Superior temporal gyrus (tissue), 1 donor: ENCODE measurements at regions not wholly inside any gene's neighbourhood (a gene's known extent, or its start where the extent isn't known, plus 50 kb on each side); places are given as distances from the start of the nearest gene placed in this dataset.

Experiments used
- DNase-seq: peaks from one replicate; pipeline ENCODE4 v3.0.0-alpha.2; 2016; ENCODE audit errors: extremely low spot score

DNA sequence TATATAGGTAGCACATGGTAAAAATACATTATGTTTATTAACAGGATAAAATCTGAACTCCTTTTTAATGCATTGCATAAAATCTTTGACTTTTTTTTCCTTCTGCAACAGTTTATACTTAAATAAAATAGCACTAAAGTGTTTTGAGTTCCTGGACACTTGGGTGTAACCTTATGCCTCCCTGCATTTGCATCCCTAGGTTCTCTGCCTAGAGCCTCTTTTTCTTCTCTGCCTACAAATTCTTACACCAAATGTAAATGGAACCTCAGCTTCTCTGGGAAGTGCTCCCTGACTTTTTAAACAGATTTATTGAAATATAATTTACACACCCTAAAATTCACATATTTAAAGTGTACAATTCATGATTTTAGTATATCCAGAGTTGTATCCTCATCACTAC, 1017.6 kb downstream of the CNTNAP5 start:
- DNase-seq: no peak

DNA sequence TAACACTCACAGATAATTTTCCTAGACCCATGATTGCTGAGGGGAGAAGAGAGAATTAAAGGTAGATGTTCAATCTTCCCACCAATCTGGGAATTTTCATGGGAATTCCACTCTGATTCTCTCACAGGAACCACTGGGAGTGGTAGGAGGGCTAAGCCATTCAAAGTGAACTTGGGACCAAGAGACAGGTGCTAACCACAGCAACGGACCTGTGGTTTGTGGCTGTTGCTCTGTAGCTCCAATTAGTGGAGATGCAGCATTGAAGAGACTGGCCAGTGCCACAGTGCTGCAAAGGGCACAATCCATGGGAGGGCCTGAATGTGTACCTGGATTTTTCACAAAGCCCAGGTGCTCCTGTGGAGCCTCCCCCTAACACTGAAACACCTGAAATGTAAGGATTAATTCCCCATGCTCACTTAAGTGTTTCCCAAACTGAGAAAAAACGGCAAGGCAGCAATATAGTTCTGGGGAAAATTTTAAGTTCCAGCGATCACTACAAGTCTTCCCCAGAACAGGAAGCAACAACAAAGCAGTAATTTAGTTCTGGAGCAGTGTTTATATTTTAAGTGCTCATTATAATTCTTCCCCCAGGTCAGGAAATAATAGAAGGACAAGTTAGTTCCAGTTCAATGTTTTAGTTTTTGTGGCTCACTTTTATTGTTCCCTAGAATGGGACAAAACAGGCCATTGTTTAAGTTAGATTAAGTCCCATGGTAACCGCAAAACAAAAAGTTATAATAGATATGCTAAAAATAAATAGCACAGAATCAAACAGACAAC, 1045.8 kb downstream of the CNTNAP5 start:
- DNase-seq: no peak

DNA sequence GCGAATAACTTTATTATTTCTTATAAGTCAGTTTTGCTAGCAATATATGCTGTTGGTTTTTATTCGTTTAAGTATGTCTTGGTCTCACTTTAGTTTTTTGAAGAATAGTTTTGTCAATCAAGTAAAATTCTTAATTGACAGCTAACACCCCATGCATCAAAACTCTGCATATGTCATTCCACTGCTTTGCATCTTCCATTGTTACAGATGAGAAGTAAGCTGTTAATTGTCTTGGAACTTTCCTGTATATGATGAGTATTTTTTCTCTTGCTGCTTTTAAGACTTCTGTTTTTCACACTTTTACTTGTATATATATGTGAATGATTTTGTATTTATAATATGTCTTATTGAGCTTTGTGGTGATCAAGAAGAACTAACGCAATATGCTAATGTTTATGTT, 1048.4 kb downstream of the CNTNAP5 start:
- DNase-seq: no peak

DNA sequence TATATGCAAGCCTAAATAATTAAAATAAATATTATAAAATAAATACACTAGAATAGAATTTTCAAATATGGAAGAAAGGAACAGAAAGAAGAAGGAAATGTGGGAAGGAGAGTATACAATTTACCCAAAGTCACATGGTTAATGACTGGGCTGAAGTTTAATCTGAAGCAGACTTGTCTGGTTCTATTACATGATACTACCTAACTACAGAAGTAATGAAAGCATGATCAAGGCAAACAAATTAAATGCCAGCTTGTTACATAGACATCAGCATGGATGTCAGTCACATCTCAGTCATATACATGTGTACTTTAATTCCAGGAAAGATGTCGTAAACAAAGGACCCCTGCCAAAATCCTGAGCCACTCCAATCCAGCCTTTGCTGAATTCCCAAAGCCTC, 1060.8 kb downstream of the CNTNAP5 start:
- no peak for DNase-seq

DNA sequence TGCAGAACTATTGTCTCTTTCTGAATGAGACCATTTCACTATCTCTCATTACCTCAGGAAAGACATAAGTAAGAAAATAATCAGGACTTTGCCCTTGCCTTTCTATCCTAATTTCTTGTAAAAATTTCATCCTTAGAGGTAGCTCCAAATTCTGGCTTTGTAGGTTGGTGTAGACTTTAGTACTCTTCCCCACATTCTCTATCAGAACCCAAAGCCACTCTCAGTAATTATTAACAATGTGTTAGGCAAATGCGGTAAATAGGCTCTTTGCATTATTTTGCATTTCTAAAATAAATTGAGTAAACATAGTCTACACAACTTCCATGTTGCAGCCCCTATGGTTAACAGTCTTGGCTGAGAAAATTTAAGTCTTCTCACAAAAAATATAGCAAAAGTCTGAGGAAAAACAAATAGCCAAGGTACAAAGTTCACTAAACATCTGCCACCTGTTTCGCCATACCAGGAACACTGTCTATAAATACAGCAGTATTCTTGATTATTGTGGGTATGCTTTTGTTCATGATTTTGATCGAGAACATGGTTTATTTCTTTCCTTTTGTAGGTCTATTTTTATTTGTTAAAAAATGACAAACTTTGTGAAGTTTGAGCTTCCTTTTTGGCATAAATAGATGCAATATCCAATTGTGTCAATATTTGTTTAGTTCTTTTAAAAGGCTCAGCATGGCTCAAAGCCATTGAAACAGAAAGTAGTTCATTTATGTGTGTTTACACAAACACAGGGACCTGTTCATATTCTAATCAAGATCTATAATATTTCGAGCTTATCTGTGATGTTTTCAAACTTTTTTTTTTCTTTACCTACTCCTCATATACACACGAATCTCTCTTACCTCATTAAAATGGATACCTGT, 1061.5 kb downstream of the CNTNAP5 start:
- no peak for DNase-seq

DNA sequence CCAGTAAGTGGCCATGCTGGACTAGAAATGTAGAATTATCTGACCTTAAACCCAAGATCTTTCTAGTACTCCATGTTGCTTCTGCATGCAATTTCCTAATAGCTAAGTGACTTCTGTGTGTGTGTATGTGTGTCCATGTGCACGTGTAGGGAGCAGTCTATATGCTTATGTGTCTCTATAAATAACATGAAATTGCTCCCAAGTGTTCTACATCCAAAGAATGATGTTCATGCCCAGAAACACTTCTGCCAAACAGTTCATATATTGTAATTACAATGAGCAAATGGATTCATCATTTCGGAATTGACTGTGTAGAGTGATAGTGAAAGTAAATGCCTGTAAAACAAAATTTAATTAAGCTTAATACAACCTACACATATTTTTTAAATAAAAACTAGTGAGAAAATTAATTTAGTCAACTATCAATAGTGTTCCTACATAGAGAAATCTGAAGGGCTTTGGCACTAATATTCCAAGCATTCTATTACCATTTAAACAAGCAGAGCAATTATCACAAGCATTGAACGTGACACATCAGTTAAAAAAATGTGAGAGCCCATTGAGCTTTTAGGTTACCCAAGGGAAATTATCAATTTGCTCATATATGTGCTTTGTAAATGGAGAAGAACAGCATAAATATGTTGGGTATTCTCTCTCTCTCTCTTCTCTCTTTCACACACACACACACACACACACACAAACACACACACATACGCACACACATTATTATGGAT, 1067.4 kb downstream of the CNTNAP5 start:
- no peak for DNase-seq

DNA sequence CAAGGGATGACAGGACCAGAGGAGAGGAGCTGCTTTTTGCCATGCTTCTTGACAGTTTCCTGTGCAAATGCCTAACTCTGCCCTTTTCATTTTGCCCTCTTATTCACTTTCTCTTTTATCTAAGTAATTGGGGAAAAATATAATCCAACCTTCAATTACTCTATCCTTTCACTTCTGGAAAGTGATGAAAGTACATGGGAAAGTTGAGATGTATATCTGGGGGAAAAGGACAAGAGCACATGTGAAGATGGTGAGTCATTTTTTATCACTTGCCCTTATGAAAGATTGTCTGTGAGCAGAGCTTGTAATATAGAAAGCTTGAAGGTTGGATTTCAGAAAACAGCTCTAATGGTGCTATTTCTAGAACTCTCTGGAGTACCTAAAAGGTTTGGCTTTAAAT, 1070.7 kb downstream of the CNTNAP5 start:
- no peak for DNase-seq

DNA sequence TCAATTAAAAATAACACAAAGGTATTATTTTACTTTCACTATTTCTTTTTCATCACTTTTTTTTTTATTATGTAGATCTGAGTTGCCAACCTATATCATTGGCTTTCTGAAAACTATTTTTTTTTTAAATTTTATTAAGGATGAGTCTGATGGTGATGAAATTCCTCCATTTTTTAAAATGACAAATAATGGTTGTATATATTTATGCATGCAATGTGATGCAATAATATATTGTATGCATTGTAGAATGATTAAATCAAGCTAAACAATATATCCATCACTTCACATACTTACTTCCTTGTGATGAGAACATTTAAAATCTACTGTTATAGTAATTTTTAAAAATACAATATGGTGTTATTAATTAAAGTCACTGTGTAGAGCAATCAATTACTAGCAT, 1081.6 kb downstream of the CNTNAP5 start:
- DNase-seq: no peak

DNA sequence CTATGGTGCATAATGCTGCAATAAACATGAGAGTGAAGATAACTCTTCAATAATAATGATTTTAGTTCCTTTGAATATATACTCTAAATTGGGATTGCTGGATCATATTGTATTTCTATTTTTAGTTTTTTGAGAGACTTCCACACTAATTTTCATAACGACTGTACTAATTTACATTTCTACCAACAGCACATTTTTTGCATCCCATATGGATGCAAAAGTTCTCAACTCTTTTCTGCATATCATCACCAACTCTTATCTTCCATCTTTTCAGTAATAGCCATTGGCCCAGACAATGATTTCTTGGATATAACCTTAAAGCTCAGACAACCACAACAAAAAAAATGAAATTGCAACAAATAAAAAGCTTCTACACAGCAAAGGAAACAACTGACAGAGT, 1082.4 kb downstream of the CNTNAP5 start:
- DNase-seq: no peak

DNA sequence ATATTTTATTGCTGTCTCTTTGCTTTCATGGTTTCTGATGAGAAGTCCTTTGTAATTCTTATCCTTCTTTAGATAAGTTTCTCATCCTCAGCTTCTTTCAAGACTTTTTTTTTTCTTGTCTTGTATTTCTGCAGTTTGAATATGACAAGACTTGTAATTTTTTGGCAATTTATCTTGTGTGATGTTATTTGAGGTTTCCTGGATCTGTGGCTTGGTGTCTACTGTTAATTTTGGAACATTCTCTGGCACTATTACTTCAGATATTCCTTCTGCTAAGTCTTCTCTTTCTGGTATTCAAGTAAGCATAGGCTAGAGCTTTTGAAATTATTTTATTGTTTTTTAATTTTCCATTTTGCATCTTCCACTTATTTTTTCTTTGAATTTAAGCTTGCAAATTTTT, 1083.2 kb downstream of the CNTNAP5 start:
- DNase-seq: no peak

DNA sequence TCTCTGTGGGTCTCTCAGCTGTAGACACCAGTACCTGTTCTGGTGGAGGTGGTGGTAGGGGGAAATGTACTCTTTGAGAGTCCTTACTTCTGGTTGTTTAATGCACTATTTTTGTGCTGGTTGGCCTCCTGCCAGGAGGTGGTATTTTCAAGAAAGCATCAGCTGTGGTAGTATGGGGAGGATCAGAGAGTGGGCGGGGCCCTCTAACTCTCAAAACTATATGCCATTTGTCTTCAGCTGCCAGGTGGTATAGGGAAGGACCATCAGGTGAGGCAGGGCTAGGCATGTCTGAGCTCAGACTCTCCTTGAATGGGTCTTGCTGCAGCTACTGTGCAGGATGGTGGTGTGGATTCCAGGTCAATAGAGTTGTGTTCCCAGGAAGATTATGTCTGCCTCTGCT, 1100.8 kb downstream of the CNTNAP5 start:
- DNase-seq: no peak

DNA sequence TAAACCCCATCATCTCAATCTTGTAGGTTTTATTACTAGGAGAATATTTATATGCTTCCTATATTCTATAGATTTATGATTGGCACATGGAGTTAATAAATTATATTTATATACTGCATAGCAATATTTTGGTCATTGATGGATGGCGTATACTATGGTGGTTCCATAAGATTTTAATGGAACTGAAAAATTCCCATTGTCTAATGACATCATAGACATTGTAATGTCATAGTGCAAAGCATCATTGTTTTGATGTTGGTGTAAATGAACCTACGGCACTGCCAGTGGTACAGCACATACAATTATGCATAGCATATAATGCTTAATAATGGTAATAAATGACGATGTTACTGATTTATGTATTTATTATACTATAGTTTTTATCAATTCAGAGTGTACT, 1135.9 kb downstream of the CNTNAP5 start:
- no peak for DNase-seq

DNA sequence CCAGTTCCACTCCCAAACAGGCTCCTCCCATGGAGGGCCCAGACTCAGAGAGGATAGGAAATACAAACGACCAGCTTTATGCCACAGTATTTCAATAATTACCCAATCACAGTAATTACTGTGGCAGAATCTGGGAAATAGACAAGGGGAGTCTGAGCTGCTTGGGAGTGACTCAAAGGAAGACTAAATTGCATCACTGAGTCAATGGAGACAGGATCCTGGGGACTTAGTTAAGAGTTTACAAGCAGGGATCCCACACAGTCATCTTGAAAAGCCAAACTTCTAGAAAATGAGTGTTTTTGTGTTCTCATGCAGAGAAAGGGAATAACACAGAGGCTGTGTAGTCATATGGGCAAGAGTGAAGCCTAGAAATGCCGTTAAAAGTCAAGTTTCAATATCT, 1142.1 kb downstream of the CNTNAP5 start:
- DNase-seq: no peak

DNA sequence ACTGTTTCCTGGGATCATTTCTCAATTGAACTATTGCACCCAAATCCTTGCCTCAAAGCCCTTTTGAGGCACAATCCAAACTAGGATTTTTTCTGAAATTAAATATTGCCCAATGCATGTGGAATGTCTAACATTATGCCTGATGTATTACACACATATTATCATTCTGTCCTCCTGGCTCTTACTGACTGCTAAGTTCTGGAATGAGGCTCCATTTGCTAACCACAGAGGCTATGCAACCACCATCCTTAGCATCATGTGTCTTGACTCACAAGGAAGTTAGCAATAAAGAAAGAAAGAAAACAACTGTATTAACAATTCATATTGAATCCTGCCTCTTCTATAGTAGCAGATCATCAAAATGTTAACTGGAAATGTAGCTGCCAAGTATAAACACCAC, 1142.7 kb downstream of the CNTNAP5 start:
- DNase-seq: no peak

DNA sequence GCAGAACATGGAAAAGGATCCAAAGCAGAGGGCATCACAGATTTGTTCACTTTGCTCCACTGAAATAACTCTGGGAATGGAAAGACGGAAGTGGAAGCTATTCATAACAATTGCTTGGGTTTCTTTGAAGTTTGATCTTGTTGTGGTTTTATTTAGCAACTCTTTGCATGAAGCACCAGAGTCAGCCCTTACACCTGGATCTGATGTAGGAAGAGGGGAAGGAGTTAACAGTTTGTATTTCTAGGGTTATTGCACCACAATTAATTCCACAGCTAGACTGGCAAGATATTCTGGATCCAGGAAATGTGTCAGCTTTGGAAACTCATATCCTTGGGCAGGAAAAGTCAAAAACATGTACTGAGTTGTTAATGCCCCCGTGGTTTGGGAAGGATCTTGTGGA, 1143.4 kb downstream of the CNTNAP5 start:
- DNase-seq: no peak

DNA sequence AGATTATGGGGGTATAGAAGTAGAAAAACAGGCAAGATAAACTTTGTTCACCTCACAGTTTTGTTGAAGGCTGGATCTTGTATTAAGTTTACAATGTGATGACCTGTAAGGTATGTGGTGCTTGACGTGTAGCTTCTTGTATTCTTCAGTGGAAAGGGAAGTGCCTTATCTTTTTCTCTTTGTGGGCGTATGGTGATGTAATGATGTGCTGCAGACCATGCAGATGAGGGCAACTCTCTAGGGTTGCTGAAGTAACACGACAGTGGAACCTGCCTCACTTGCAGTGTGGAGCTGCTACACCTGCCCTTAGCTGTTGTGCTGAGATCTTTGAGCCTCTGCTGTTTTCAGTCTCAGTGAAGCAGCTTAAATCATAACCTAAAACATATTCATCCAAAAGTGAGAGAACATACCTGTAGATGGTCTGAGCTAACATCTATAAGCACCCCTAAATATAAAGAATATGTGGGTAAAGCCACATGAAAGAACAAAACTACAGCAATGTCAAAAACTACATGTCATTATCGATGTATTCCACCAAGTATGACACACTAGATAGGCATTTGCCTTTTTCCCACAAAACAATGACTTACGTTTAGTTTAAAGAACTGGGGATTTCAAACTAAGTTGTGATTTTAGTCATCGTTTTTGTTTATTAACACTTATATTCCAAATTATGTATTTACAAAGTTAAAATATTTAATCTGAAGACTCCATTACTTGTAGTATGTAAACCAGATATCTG, 1144.1 kb downstream of the CNTNAP5 start:
- DNase-seq: no peak

DNA sequence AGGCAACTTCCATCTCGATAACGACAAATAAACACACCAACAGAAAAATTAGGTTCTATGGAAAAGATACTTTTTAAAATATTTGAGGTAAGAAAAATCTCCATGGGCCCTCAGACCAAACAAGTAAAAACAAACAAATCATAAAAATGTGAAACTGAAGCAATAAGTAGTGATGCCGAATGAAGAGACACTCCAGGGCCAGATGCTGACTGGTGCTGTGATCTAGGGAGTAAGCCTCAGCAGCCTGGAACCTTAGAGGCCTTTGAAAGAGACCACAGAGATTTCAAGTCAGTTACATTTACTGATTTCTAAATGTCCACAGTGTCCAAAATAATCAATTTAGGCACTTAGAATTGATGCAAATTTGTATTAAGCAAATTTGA, 1144.7 kb downstream of the CNTNAP5 start:
- DNase-seq: no peak

DNA sequence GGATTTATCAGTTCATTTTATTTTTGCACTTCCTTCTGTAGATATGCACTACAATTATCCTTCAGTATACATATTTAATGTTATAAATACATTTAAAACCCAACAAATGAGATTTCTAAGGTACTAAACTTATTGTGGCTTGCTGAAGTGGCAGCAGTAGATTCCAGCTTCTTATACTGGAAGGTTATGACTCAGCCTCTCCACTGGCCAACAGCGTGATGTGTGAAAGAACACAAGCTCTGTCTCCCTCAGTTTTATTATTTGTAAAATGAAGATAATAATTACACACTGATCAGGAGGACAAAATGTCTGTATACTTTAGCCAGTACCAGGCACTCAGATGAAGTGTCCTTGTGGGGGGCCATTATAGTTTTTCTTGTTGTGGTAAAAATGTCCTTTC, 1147.1 kb downstream of the CNTNAP5 start:
- DNase-seq: no peak

DNA sequence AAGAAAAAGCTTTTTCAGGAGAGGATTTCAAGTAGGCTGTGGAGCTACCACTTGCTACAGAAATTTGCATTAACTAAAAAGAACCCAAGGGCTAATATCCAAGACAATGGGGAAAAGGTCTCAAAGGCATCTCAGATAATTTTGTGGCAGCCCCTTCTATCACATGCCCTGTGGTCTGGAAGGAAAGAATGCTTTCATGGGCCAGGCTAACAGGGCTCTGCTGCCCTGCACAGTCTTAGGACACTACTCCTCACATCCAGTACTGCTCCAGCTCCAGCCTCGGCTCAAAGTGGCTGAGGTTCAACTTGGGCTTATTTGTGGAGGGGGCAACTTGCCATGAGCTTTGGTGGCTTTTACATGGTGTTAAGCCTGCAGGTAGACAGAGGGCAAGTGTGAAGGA, 1150.3 kb downstream of the CNTNAP5 start:
- no peak for DNase-seq

DNA sequence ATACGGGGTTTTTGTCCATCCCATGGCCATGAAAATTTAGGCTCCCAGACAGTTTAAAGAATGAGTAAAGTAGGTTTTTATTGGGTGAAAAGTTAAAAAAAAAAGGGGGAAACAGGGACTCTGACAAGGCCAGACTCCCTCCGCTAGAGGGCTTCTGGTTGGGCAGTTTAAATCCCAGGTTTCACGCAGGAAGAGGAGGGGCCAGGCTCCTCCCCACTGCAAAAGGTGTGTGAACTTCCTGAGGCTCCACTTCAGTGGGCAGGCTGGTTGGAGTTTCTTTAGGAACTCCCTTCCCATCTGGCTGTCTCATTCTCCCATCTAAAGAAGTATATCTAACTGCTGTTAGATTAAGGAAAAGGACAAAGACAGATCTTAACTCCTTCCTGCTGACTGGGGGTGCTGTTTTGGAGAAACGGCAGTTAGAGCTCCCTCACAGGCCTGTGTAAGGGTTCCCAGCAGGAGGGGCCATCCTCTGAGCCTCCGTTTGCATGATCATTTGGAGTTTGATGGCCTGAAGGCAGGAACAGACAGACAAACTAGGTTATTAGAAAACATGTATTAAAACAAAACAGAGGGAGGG, 1160.7 kb downstream of the CNTNAP5 start:
- no peak for DNase-seq

DNA sequence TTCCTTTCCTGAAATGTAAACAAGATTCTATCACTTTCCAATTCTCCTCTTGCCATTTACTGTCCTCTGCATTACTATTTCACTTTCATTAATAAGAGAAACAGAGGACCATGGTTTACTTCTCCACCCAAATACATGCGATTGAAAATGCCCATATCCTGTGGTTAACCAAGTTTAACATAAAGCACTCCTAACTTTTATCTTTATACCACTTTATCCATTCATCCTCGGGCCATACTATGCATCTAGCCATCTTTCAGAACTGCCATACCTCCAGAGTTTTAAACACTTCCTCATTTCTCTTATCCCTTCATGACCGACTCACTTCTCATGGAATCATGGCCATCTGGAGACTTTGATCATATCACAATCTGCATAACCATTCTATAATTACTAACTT, 1182.3 kb downstream of the CNTNAP5 start:
- DNase-seq: no peak

DNA sequence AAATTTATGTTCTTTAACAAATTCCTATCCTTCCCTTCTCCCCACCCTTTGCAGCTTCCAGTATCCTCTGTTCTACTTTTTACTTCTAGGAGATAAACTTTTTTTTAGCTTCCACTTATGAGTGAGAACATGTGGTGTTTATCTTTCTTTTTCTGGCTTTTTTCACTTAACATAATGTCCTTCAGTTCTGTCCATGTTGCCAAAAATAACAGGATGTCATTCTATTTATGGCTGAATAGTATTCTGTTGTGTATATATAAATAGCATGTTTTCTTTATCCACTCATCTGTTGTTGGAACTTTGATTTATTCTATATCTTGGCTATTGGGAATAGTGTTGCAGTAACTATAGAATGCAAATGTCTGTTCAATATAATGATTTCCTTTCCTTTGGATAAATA, 1191.2 kb downstream of the CNTNAP5 start:
- DNase-seq: no peak
